NCI-H446 (cell line): ENCODE measurements at regions not wholly inside any gene's neighbourhood (a gene's known extent, or its start where the extent isn't known, plus 50 kb on each side); places are given as distances from the start of the nearest gene placed in this dataset.
"Not testable (repeated sequence)": the region's sequence is repeated elsewhere in the genome, so short reads cannot be mapped to it uniquely, and the experiment has no call there.

Source experiments
- DNase-seq, 2 experiments: peaks; one replicate each; lab custom pipeline; 2025; lab: John Stamatoyannopoulos, UW

- DNase-seq = no peak
Measured at GRCh38 chr19:30236587-30236986, 135.6 kb upstream of the ZNF536 start.

- DNase-seq = no peak
Measured at GRCh38 chr19:30237140-30237539, 135.0 kb upstream of the ZNF536 start.

GRCh38 chr19:30240904-30241695 lies 131.1 kb upstream of the ZNF536 start:
- peak in 1 of 2 experiments; percentile 36 for DNase-seq

- DNase-seq = no peak
Measured at GRCh38 chr19:30244533-30244932, 127.7 kb upstream of the ZNF536 start.

GRCh38 chr19:30245401-30246039 lies 126.7 kb upstream of the ZNF536 start:
- DNase-seq = no peak

- DNase-seq = no peak
Measured at GRCh38 chr19:30249911-30250310, 122.3 kb upstream of the ZNF536 start.

- DNase-seq = no peak
Measured at GRCh38 chr19:30252214-30252613, 120.0 kb upstream of the ZNF536 start.

- DNase-seq = peak in 1 of 2 experiments; percentile 30
Measured at GRCh38 chr19:30253581-30253996, 118.6 kb upstream of the ZNF536 start.

- DNase-seq = peak in 1 of 2 experiments; percentile 42
Measured at GRCh38 chr19:30254158-30254557, 118.0 kb upstream of the ZNF536 start.

- no peak for DNase-seq
Measured at GRCh38 chr19:30254789-30255188, 117.4 kb upstream of the ZNF536 start.

- DNase-seq = no peak
Measured at GRCh38 chr19:30255791-30256495, 116.2 kb upstream of the ZNF536 start.

- no peak for DNase-seq
Measured at GRCh38 chr19:30256496-30256850, 115.7 kb upstream of the ZNF536 start.

GRCh38 chr19:30263830-30264381 lies 108.3 kb upstream of the ZNF536 start:
- DNase-seq = no peak

- DNase-seq = not testable (repeated sequence)
Measured at GRCh38 chr19:30265918-30266317, 106.3 kb upstream of the ZNF536 start.

GRCh38 chr19:30266687-30267086 lies 105.5 kb upstream of the ZNF536 start:
- DNase-seq = no peak

- DNase-seq = no peak
Measured at GRCh38 chr19:30267332-30267731, 104.9 kb upstream of the ZNF536 start.

GRCh38 chr19:30268601-30269000 lies 103.6 kb upstream of the ZNF536 start:
- DNase-seq = no peak

GRCh38 chr19:30269638-30270037 lies 102.5 kb upstream of the ZNF536 start:
- no peak for DNase-seq

GRCh38 chr19:30271816-30272215 lies 100.4 kb upstream of the ZNF536 start:
- no peak for DNase-seq

GRCh38 chr19:30272554-30272953 lies 99.6 kb upstream of the ZNF536 start:
- DNase-seq = no peak

GRCh38 chr19:30273184-30273583 lies 99.0 kb upstream of the ZNF536 start:
- no peak for DNase-seq

- no peak for DNase-seq
Measured at GRCh38 chr19:30274987-30275386, 97.2 kb upstream of the ZNF536 start.
